Jurkat, Clone E6-1 (cell line): ENCODE measurements at regions not wholly inside any gene's neighbourhood (a gene's known extent, or its start where the extent isn't known, plus 50 kb on each side); places are given as distances from the start of the nearest gene placed in this dataset.
A peak's percentile ranks its signal among the peaks of the same experiment; 100 is the strongest.

ENCODE experiments used
- DNase-seq: peaks from one replicate; pipeline ENCODE4 v3.0.0-alpha.2; 2011; ENCODE audit warnings: low read depth, low spot score
- H3K4me3 ChIP-seq: 2 replicates; pipeline ENCODE4 v1.5.1; 2011; ENCODE audit warnings: mild to moderate bottlenecking, low read length, control low read depth, moderate library complexity

- H3K4me3 ChIP-seq, result no peak overlapping the region
- DNase-seq, result no peak
These were observed 253.7 kb upstream of the SORCS1 start for GRCh38 chr10:107418085-107418806.

- H3K4me3 ChIP-seq, result no peak overlapping the region
- no peak for DNase-seq
These were observed 252.9 kb upstream of the SORCS1 start for GRCh38 chr10:107417446-107417845.

- no peak for DNase-seq
- no peak overlapping the region for H3K4me3 ChIP-seq
These were observed 250.9 kb upstream of the SORCS1 start for GRCh38 chr10:107415446-107415845.

GRCh38 chr10:107413971-107414370 lies 249.5 kb upstream of the SORCS1 start:
- no peak for DNase-seq

GRCh38 chr10:107409522-107409921 lies 245.0 kb upstream of the SORCS1 start:
- DNase-seq, result peak; percentile 7
- no peak overlapping the region for H3K4me3 ChIP-seq

More at GRCh38 chr10:107413971-107414370, 249.5 kb upstream of the SORCS1 start:
- no peak overlapping the region for H3K4me3 ChIP-seq

- H3K4me3 ChIP-seq, result no peak overlapping the region
- no peak for DNase-seq
These were observed 233.6 kb upstream of the SORCS1 start for GRCh38 chr10:107398115-107398514.

- no peak for DNase-seq
- no peak overlapping the region for H3K4me3 ChIP-seq
These were observed 227.4 kb upstream of the SORCS1 start for GRCh38 chr10:107391901-107392300.

- no peak overlapping the region for H3K4me3 ChIP-seq
- DNase-seq, result no peak
These were observed 226.1 kb upstream of the SORCS1 start for GRCh38 chr10:107390563-107390962.

- no peak for DNase-seq
- H3K4me3 ChIP-seq, result no peak overlapping the region
These were observed 218.9 kb upstream of the SORCS1 start for GRCh38 chr10:107383357-107383756.

GRCh38 chr10:107379601-107380000 lies 215.1 kb upstream of the SORCS1 start:
- no peak overlapping the region for H3K4me3 ChIP-seq
- DNase-seq, result no peak

GRCh38 chr10:107371801-107372200 lies 207.3 kb upstream of the SORCS1 start:
- no peak for DNase-seq

GRCh38 chr10:107364872-107365271 lies 200.4 kb upstream of the SORCS1 start:
- no peak for DNase-seq
- H3K4me3 ChIP-seq, result no peak overlapping the region

More at GRCh38 chr10:107371801-107372200, 207.3 kb upstream of the SORCS1 start:
- H3K4me3 ChIP-seq, result no peak overlapping the region

GRCh38 chr10:107362306-107362705 lies 197.8 kb upstream of the SORCS1 start:
- no peak overlapping the region for H3K4me3 ChIP-seq
- DNase-seq, result no peak

GRCh38 chr10:107357033-107357432 lies 192.5 kb upstream of the SORCS1 start:
- no peak overlapping the region for H3K4me3 ChIP-seq
- DNase-seq, result no peak

- no peak for DNase-seq
These were observed 191.9 kb upstream of the SORCS1 start for GRCh38 chr10:107356396-107356795.

GRCh38 chr10:107342711-107343110 lies 178.2 kb upstream of the SORCS1 start:
- no peak overlapping the region for H3K4me3 ChIP-seq
- DNase-seq, result no peak

More at GRCh38 chr10:107356396-107356795, 191.9 kb upstream of the SORCS1 start:
- H3K4me3 ChIP-seq, result no peak overlapping the region

GRCh38 chr10:107341281-107341680 lies 176.8 kb upstream of the SORCS1 start:
- no peak overlapping the region for H3K4me3 ChIP-seq
- no peak for DNase-seq

- H3K4me3 ChIP-seq, result no peak overlapping the region
- no peak for DNase-seq
These were observed 175.8 kb upstream of the SORCS1 start for GRCh38 chr10:107340326-107340725.

- no peak for DNase-seq
- no peak overlapping the region for H3K4me3 ChIP-seq
These were observed 171.6 kb upstream of the SORCS1 start for GRCh38 chr10:107336061-107336460.

- no peak overlapping the region for H3K4me3 ChIP-seq
- DNase-seq, result no peak
These were observed 153.1 kb upstream of the SORCS1 start for GRCh38 chr10:107317592-107317991.

- DNase-seq, result no peak
- H3K4me3 ChIP-seq, result no peak overlapping the region
These were observed 138.7 kb upstream of the SORCS1 start for GRCh38 chr10:107303203-107303602.
